ENCODE measurements at regions not wholly inside any gene's neighbourhood (a gene's known extent, or its start where the extent isn't known, plus 50 kb on each side); places are given as distances from the start of the nearest gene placed in this dataset.

GRCh38 chr2:196370381-196370780, 199.0 kb upstream of the STK17B start:
- TF ChIP-seq, protein P1, sequence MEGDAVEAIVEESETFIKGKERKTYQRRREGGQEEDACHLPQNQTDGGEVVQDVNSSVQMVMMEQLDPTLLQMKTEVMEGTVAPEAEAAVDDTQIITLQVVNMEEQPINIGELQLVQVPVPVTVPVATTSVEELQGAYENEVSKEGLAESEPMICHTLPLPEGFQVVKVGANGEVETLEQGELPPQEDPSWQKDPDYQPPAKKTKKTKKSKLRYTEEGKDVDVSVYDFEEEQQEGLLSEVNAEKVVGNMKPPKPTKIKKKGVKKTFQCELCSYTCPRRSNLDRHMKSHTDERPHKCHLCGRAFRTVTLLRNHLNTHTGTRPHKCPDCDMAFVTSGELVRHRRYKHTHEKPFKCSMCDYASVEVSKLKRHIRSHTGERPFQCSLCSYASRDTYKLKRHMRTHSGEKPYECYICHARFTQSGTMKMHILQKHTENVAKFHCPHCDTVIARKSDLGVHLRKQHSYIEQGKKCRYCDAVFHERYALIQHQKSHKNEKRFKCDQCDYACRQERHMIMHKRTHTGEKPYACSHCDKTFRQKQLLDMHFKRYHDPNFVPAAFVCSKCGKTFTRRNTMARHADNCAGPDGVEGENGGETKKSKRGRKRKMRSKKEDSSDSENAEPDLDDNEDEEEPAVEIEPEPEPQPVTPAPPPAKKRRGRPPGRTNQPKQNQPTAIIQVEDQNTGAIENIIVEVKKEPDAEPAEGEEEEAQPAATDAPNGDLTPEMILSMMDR (IDR thresholded peaks at IDR 0.05; ENCODE audit: insufficient read depth, low read depth, low read length), result no peak
- no peak for TF ChIP-seq EZH2 (IDR thresholded peaks at IDR 0.05; ENCODE audit: insufficient read depth, low read length)
